Upper lobe of left lung (tissue), 4 donors: ENCODE measurements at regions not wholly inside any gene's neighbourhood (a gene's known extent, or its start where the extent isn't known, plus 50 kb on each side); places are given as distances from the start of the nearest gene placed in this dataset.

Experiments used
- CTCF ChIP-seq, 6 experiments: fragments of 450-650 bp in 4 of 6; fragments of 200-600 bp in 2 of 6; sonication (generic) in 2 of 6; IDR thresholded peaks; one replicate each; pipeline ENCODE4 v1.5.1; 2016 to 2019; ENCODE audit warnings: antibody characterized with exemption in 6 of 6
- POLR2A ChIP-seq, 4 donors: fragments of 450-650 bp; IDR thresholded peaks; one replicate each; pipeline ENCODE4 v1.5.1; 2016 to 2017; ENCODE audit warnings: antibody characterized with exemption in 4 of 4, mild to moderate bottlenecking in 2 of 4

- TF ChIP-seq POLR2A (IDR thresholded peaks at IDR 0.05) (no peak), CTCF (IDR thresholded peaks at IDR 0.05) (no peak)
These were observed 206.3 kb upstream of the TLE3 start for GRCh38 chr15:70303981-70304380.
